IMR-90 (cell line): ENCODE measurements at regions not wholly inside any gene's neighbourhood (a gene's known extent, or its start where the extent isn't known, plus 50 kb on each side); places are given as distances from the start of the nearest gene placed in this dataset.
A peak's percentile ranks its signal among the peaks of the same experiment; 100 is the strongest.

Experiments used
- ATAC-seq: fragments of 200-7000 bp; cut with Tn5 transposase; 2 replicates; pipeline ENCODE4 v1.9.1; 2020; ENCODE audit warnings: low read depth, mild to moderate bottlenecking, moderate library complexity
- BruUV-seq: library from RNA; stranded (reverse); fragments of 400-500 nt; replicated peaks from 2 replicates; lab custom pipeline; 2021; lab: Mats Ljungman, UMichigan
- CTCF ChIA-PET: fragments of 300-600 bp; formaldehyde crosslinking; extraction: SDS; loops from one replicate; lab custom pipeline; 2021; ENCODE audit warnings: antibody characterized with exemption; lab: Yijun Ruan, JAX
- POLR2A ChIA-PET: fragments of 300-600 bp; sonication (Branson Sonifier 250); formaldehyde crosslinking; loops from one replicate; lab custom pipeline; 2022; ENCODE audit warnings: antibody characterized with exemption; ENCODE audit not compliant: unreplicated experiment; lab: Charles Lee
- DNase-seq: peaks from one replicate; pipeline ENCODE4 v3.0.0; 2013
- H2AFZ ChIP-seq: replicated peaks from 2 replicates; pipeline ENCODE3; 2013; ENCODE audit warnings: low read length, mild to moderate bottlenecking; ENCODE audit not compliant: poor library complexity
- H2AK5ac ChIP-seq: 2 replicates; pipeline ENCODE4 v1.6.1; 2013; ENCODE audit warnings: low read depth, low read length, inconsistent platforms
- H2AK9ac ChIP-seq: replicated peaks from 2 replicates; pipeline ENCODE3; 2013; ENCODE audit warnings: mild to moderate bottlenecking, low read depth, low read length, moderate library complexity; ENCODE audit not compliant: poor library complexity
- H2BK120ac ChIP-seq: 2 replicates; pipeline ENCODE4 v1.6.1; 2013; ENCODE audit warnings: low read depth, low read length, inconsistent platforms
- H2BK15ac ChIP-seq: 3 replicates; pipeline ENCODE4 v1.6.1; 2013; ENCODE audit warnings: low read depth, low read length, inconsistent platforms
- H2BK20ac ChIP-seq: 2 replicates; pipeline ENCODE4 v1.6.1; 2013; ENCODE audit warnings: low read depth, mild to moderate bottlenecking, inconsistent platforms, low read length, moderate library complexity
- H2BK5ac ChIP-seq: 2 replicates; pipeline ENCODE4 v1.6.1; 2013; ENCODE audit warnings: mild to moderate bottlenecking, low read depth, low read length, inconsistent platforms; ENCODE audit not compliant: poor library complexity, severe bottlenecking
- H3K14ac ChIP-seq: replicated peaks from 2 replicates; pipeline ENCODE4 v1.6.1; 2013; ENCODE audit warnings: low read depth, low read length, inconsistent platforms
- H3K18ac ChIP-seq: 2 replicates; pipeline ENCODE4 v1.6.1; 2013; ENCODE audit warnings: low read depth, low read length, control low read depth
- H3K23ac ChIP-seq: 2 replicates; pipeline ENCODE4 v1.6.1; 2013; ENCODE audit warnings: low read depth, low read length, inconsistent platforms
- H3K27ac ChIP-seq: 2 replicates; pipeline ENCODE4 v1.5.1; 2013; ENCODE audit warnings: mild to moderate bottlenecking, control low read depth, low read length; ENCODE audit not compliant: insufficient read depth
- H3K27me3 ChIP-seq: 2 replicates; pipeline ENCODE4 v1.6.1; 2013; ENCODE audit warnings: low read length; ENCODE audit not compliant: control insufficient read depth, insufficient read depth
- H3K36me3 ChIP-seq: 2 replicates; pipeline ENCODE4 v1.6.1; 2013; ENCODE audit warnings: low read length, mixed read lengths; ENCODE audit not compliant: control insufficient read depth, insufficient read depth
- H3K4ac ChIP-seq: 2 replicates; pipeline ENCODE4 v1.6.1; 2013; ENCODE audit warnings: low read depth, low read length, inconsistent platforms
- H3K4me1 ChIP-seq: 2 replicates; pipeline ENCODE4 v1.6.1; 2013; ENCODE audit warnings: low read length, mixed read lengths; ENCODE audit not compliant: control insufficient read depth, insufficient read depth
- H3K4me2 ChIP-seq: 2 replicates; pipeline ENCODE4 v1.6.1; 2013; ENCODE audit warnings: low read depth, mild to moderate bottlenecking, control low read depth, low read length, moderate library complexity
- H3K4me3 ChIP-seq: 2 replicates; pipeline ENCODE4 v1.5.1; 2013; ENCODE audit warnings: low read depth, mild to moderate bottlenecking, control low read depth, low read length, moderate library complexity; ENCODE audit not compliant: insufficient read depth
- H3K56ac ChIP-seq: 2 replicates; pipeline ENCODE4 v1.6.1; 2013; ENCODE audit warnings: low read length, inconsistent platforms; ENCODE audit not compliant: insufficient read depth; ENCODE audit errors: extremely low read depth
- H3K79me1 ChIP-seq, 2 experiments: 2 replicates each; pipeline ENCODE4 v1.6.1; 2013; ENCODE audit warnings: low read length in 2 of 2, inconsistent platforms in 1 of 2, low read depth in 1 of 2
- H3K9ac ChIP-seq: 2 replicates; pipeline ENCODE4 v1.6.1; 2013; ENCODE audit warnings: low read depth, low read length, control low read depth
- H3K9me1 ChIP-seq: 2 replicates; pipeline ENCODE4 v1.6.1; 2013; ENCODE audit warnings: low read length, inconsistent platforms; ENCODE audit not compliant: insufficient read depth
- H3K9me3 ChIP-seq: 2 replicates; pipeline ENCODE4 v1.6.1; 2013; ENCODE audit warnings: low read length; ENCODE audit not compliant: control insufficient read depth, insufficient read depth
- H4K20me1 ChIP-seq: 2 replicates; pipeline ENCODE4 v1.6.1; 2013; ENCODE audit warnings: low read length, inconsistent platforms; ENCODE audit not compliant: insufficient read depth
- H4K5ac ChIP-seq: 2 replicates; pipeline ENCODE4 v1.6.1; 2013; ENCODE audit warnings: mild to moderate bottlenecking, low read depth, low read length, control low read depth
- H4K8ac ChIP-seq, 2 experiments: 2 replicates each; pipeline ENCODE4 v1.6.1; 2013; ENCODE audit warnings: low read depth in 2 of 2, low read length in 2 of 2, control low read depth in 1 of 2, inconsistent platforms in 1 of 2
- H4K91ac ChIP-seq: 2 replicates; pipeline ENCODE4 v1.6.1; 2013; ENCODE audit warnings: low read depth, low read length, inconsistent platforms; ENCODE audit not compliant: insufficient read depth
- BHLHE40 ChIP-seq: fragments of 150-350 bp; IDR thresholded peaks from 2 replicates; pipeline ENCODE4 v1.6.1; 2016; ENCODE audit warnings: mild to moderate bottlenecking, low read depth, low read length
- CEBPB ChIP-seq: IDR thresholded peaks from 2 replicates; pipeline ENCODE4 v1.6.1; 2012; ENCODE audit warnings: low read depth, low read length, improper control_type of control experiment
- CHD1 ChIP-seq: IDR thresholded peaks from 2 replicates; pipeline ENCODE4 v1.6.1; 2012; ENCODE audit warnings: low read depth, low read length, improper control_type of control experiment
- FOS ChIP-seq: fragments of 150-350 bp; IDR thresholded peaks from 2 replicates; pipeline ENCODE4 v1.6.1; 2016; ENCODE audit warnings: low read depth, low read length
- MAFK ChIP-seq: IDR thresholded peaks from 2 replicates; pipeline ENCODE4 v1.6.1; 2012; ENCODE audit warnings: low read depth, low read length, improper control_type of control experiment
- MAZ ChIP-seq: IDR thresholded peaks from 2 replicates; pipeline ENCODE4 v1.6.1; 2012; ENCODE audit warnings: low read depth, mild to moderate bottlenecking, low read length, improper control_type of control experiment, moderate library complexity, borderline replicate concordance
- MXI1 ChIP-seq: IDR thresholded peaks from 2 replicates; pipeline ENCODE4 v1.6.1; 2012; ENCODE audit warnings: low read depth, mild to moderate bottlenecking, low read length, moderate library complexity, borderline replicate concordance
- NFE2L2 ChIP-seq: fragments of 150-350 bp; IDR thresholded peaks from 2 replicates; pipeline ENCODE4 v1.6.1; 2016; ENCODE audit warnings: low read depth, mild to moderate bottlenecking, low read length
- POLR2A ChIP-seq: IDR thresholded peaks from 2 replicates; pipeline ENCODE4 v1.6.1; 2012; ENCODE audit warnings: mild to moderate bottlenecking, low read depth, low read length
- RAD21 ChIP-seq: IDR thresholded peaks from 2 replicates; pipeline ENCODE4 v1.6.1; 2012; ENCODE audit warnings: low read length, improper control_type of control experiment
- RCOR1 ChIP-seq: IDR thresholded peaks from 2 replicates; pipeline ENCODE4 v1.6.1; 2012; ENCODE audit warnings: mild to moderate bottlenecking, low read length, improper control_type of control experiment; ENCODE audit not compliant: insufficient replicate concordance
- RFX5 ChIP-seq: IDR thresholded peaks from 2 replicates; pipeline ENCODE4 v1.8.0; 2012; ENCODE audit warnings: low read depth, mild to moderate bottlenecking, low read length, moderate library complexity
- SMC3 ChIP-seq: fragments of 150-350 bp; IDR thresholded peaks from 2 replicates; pipeline ENCODE4 v1.6.1; 2016; ENCODE audit warnings: low read depth, mild to moderate bottlenecking, antibody characterized with exemption, low read length, moderate library complexity
- WGBS, 2 experiments: methylation state at CpG; one replicate each; pipeline versions ENCODE4 v1.1.5 to v1.1.7; 2013; ENCODE audit warnings: missing lambda C conversion rate in 2 of 2; ENCODE audit not compliant: insufficient read length in 1 of 2; ENCODE audit errors: extremely low coverage in 2 of 2; 5-methylcytosine and 5-hydroxymethylcytosine counted together
- dilution Hi-C: fragments of 300-500 bp; cut with HindIII; formaldehyde crosslinking; loops from one replicate; pipeline ENCODE4 v1.14.3; 2018; ENCODE audit warnings: low sequenced_read_pairs; ENCODE audit not compliant: unreplicated experiment
- in situ Hi-C: fragments of 300-500 bp; cut with MboI; formaldehyde crosslinking; loops from 3 replicates; pipeline ENCODE4 v1.14.3; 2019; ENCODE audit warnings: low sequenced_read_pairs, inconsistent platforms, mixed read lengths
- intact Hi-C: fragments of 100-400 bp; cut with micrococcal nuclease; formaldehyde crosslinking; loops from 2 replicates; pipeline ENCODE4 v1.10.0; 2022
- TF ChIP-seq, protein P1 (sequence below): fragments of 150-350 bp; IDR thresholded peaks from 2 replicates; pipeline ENCODE4 v1.6.1; 2017; ENCODE audit warnings: mild to moderate bottlenecking, antibody characterized with exemption, low read length, low read depth
- TF ChIP-seq, protein P2 (sequence below): fragments of 150-350 bp; IDR thresholded peaks from 2 replicates; pipeline ENCODE4 v1.6.1; 2016; ENCODE audit warnings: low read depth, mild to moderate bottlenecking, low read length, moderate library complexity, borderline replicate concordance
- TF ChIP-seq, protein P3 (sequence below): conservative IDR thresholded peaks from 2 replicates; pipeline ENCODE4 v1.5.1; 2012; ENCODE audit warnings: mild to moderate bottlenecking, low read depth, low read length, improper control_type of control experiment

DNA sequence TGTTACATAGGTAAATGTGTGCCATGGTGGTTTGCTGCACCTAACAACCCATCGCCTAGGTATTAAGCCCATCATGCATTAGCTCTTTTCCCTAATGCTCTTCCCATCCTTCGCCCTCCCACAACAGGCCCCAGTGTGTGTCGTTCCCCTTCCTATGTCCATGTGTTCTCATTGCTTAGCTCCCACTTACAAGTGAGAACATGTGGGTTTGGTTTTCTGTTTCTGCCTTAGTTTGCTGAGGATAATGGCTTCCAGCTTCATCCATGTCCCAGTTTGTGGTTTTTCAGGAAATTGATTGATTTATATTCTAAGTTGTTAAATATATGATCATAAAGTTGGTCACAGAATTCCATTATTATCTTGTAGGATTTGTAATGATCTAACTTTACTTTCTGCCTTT lies 85.3 kb upstream of the CAST start:
- POLR2A ChIA-PET = no interaction called here
- in situ Hi-C loops (no loop called here), dilution Hi-C loops (no loop called here)

More for the DNA sequence above, 85.3 kb upstream of the CAST start:
- no TSS peak for BruUV-seq
- intact Hi-C loops = no loop called here
- Histone ChIP-seq H3K4me3 (no peak overlapping the region), H3K27ac (no peak overlapping the region), H3K79me1 (no peaks in the 10 kb centered on the region), H3K9me3 (peaks cover 2% of the 10 kb centered on the region), H2AFZ (no peak overlapping the region), H4K8ac (no peak overlapping the region), H4K91ac (peak overlapping the region; percentile 75; the same call in 1 of the 2 replicates), H3K4me2 (no peak overlapping the region), H3K4ac (peak overlapping the region; percentile 41), H3K27me3 (no peaks in the 10 kb centered on the region), H3K56ac (no peak overlapping the region), H3K4me1 (peaks cover 10% of the 10 kb centered on the region), H3K9ac (no peak overlapping the region), H2BK120ac (peak overlapping the region; percentile 66), H2BK20ac (no peak overlapping the region), H3K23ac (no peak overlapping the region), H3K18ac (peak overlapping the region; percentile 61), H3K14ac (no peak overlapping the region; the same call in 1 of the 2 replicates), H3K36me3 (no peaks in the 10 kb centered on the region), H4K20me1 (no peaks in the 10 kb centered on the region; the same call in 1 of the 2 replicates), H2AK9ac (no peak overlapping the region), H2BK5ac (no peak overlapping the region), H2BK15ac (peak overlapping the region; percentile 72), H4K5ac (no peak overlapping the region), H3K9me1 (peaks cover 12% of the 10 kb centered on the region), H2AK5ac (peak overlapping the region; percentile 37; the same call in 1 of the 2 replicates)
- ATAC-seq = no peak
- TF ChIP-seq MXI1 = no peak
- no peak for TF ChIP-seq NFE2L2
- no peak for TF ChIP-seq CEBPB
- no peak for TF ChIP-seq MAZ
- TF ChIP-seq BHLHE40 = no peak
- TF ChIP-seq MAFK = no peak
- no peak for TF ChIP-seq RAD21
- TF ChIP-seq, protein P1, sequence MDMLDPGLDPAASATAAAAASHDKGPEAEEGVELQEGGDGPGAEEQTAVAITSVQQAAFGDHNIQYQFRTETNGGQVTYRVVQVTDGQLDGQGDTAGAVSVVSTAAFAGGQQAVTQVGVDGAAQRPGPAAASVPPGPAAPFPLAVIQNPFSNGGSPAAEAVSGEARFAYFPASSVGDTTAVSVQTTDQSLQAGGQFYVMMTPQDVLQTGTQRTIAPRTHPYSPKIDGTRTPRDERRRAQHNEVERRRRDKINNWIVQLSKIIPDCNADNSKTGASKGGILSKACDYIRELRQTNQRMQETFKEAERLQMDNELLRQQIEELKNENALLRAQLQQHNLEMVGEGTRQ = no peak
- TF ChIP-seq, protein P2, sequence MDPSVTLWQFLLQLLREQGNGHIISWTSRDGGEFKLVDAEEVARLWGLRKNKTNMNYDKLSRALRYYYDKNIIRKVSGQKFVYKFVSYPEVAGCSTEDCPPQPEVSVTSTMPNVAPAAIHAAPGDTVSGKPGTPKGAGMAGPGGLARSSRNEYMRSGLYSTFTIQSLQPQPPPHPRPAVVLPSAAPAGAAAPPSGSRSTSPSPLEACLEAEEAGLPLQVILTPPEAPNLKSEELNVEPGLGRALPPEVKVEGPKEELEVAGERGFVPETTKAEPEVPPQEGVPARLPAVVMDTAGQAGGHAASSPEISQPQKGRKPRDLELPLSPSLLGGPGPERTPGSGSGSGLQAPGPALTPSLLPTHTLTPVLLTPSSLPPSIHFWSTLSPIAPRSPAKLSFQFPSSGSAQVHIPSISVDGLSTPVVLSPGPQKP = no peak
- TF ChIP-seq RCOR1 = no peak
- TF ChIP-seq, protein P3, sequence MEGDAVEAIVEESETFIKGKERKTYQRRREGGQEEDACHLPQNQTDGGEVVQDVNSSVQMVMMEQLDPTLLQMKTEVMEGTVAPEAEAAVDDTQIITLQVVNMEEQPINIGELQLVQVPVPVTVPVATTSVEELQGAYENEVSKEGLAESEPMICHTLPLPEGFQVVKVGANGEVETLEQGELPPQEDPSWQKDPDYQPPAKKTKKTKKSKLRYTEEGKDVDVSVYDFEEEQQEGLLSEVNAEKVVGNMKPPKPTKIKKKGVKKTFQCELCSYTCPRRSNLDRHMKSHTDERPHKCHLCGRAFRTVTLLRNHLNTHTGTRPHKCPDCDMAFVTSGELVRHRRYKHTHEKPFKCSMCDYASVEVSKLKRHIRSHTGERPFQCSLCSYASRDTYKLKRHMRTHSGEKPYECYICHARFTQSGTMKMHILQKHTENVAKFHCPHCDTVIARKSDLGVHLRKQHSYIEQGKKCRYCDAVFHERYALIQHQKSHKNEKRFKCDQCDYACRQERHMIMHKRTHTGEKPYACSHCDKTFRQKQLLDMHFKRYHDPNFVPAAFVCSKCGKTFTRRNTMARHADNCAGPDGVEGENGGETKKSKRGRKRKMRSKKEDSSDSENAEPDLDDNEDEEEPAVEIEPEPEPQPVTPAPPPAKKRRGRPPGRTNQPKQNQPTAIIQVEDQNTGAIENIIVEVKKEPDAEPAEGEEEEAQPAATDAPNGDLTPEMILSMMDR = no peak
- TF ChIP-seq POLR2A = no peak
- TF ChIP-seq RFX5 = no peak
- no peak for TF ChIP-seq SMC3
- TF ChIP-seq CHD1 = no peak
- TF ChIP-seq FOS = no peak
- WGBS, 2 experiments = no CpG with 5 or more reads among the region's 3 CpGs
- no peak for DNase-seq
- CTCF ChIA-PET = no interaction called here
